ENCODE measurements at regions not wholly inside any gene's neighbourhood (a gene's known extent, or its start where the extent isn't known, plus 50 kb on each side); places are given as distances from the start of the nearest gene placed in this dataset.

- in situ Hi-C loops (cut with MboI) = loop anchor here (10.0 to 25.0 kb wide), 3 partner anchors 324 to 1004 kb away; no protein-coding TSS in a partner anchor
- ChIA-PET CTCF (ENCODE audit: low intra/inter-chr PET ratio) (no interaction called here), POLR2A (no interaction called here)
These were observed 127.2 kb upstream of the NFIB start for GRCh38 chr9:14441115-14441514.

More at GRCh38 chr9:14441115-14441514, 127.2 kb upstream of the NFIB start:
- peaks cover 0 to 7% of the 10 kb centered on the region in 2 experiments; a peak in 3 of 5 replicates for H3K4me1 ChIP-seq (replicated peaks in 1 of 2; ENCODE audit: control insufficient read depth in 2 of 2, insufficient read depth in 2 of 2, low read length in 2 of 2)
- no peaks in the 10 kb centered on the region for H4K20me1 ChIP-seq (replicated peaks; ENCODE audit: control insufficient read depth, insufficient read depth, low read length)
- DNase-seq (ENCODE audit: extremely low read depth in 1 of 4, low spot score in 3 of 4) = no peak
- H3K4me2 ChIP-seq (ENCODE audit: insufficient read depth, low read length) = no peak overlapping the region
- no peaks in the 10 kb centered on the region for H3K27me3 ChIP-seq (ENCODE audit: control insufficient read depth in 2 of 2, insufficient read depth in 2 of 2, low read length in 2 of 2)
- TF ChIP-seq TGIF2 (CRISPR knock-in tag; IDR thresholded peaks at IDR 0.05) (no peak), SNRNP70 (optimal IDR thresholded peaks at IDR 0.05; ENCODE audit: low read depth, low read length) (no peak), CTBP1 (IDR thresholded peaks at IDR 0.05; ENCODE audit: borderline replicate concordance) (no peak), ZNF740 (CRISPR knock-in tag; IDR thresholded peaks at IDR 0.05) (no peak), ZNF740 (tag; IDR thresholded peaks at IDR 0.05) (no peak), RHOXF2B (CRISPR knock-in tag; conservative IDR thresholded peaks at IDR 0.05) (no peak), THRAP3 (IDR thresholded peaks at IDR 0.05; ENCODE audit: borderline replicate concordance) (no peak), NFE2 (IDR thresholded peaks at IDR 0.05; ENCODE audit: low read depth) (no peak), ASH1L (IDR thresholded peaks at IDR 0.05; ENCODE audit: borderline replicate concordance, low read depth, partially characterized antibody) (no peak), PPARD (CRISPR knock-in tag; IDR thresholded peaks at IDR 0.05) (no peak), HMG20A (CRISPR knock-in tag; conservative IDR thresholded peaks at IDR 0.05) (no peak)
- TF ChIP-seq, protein P1, sequence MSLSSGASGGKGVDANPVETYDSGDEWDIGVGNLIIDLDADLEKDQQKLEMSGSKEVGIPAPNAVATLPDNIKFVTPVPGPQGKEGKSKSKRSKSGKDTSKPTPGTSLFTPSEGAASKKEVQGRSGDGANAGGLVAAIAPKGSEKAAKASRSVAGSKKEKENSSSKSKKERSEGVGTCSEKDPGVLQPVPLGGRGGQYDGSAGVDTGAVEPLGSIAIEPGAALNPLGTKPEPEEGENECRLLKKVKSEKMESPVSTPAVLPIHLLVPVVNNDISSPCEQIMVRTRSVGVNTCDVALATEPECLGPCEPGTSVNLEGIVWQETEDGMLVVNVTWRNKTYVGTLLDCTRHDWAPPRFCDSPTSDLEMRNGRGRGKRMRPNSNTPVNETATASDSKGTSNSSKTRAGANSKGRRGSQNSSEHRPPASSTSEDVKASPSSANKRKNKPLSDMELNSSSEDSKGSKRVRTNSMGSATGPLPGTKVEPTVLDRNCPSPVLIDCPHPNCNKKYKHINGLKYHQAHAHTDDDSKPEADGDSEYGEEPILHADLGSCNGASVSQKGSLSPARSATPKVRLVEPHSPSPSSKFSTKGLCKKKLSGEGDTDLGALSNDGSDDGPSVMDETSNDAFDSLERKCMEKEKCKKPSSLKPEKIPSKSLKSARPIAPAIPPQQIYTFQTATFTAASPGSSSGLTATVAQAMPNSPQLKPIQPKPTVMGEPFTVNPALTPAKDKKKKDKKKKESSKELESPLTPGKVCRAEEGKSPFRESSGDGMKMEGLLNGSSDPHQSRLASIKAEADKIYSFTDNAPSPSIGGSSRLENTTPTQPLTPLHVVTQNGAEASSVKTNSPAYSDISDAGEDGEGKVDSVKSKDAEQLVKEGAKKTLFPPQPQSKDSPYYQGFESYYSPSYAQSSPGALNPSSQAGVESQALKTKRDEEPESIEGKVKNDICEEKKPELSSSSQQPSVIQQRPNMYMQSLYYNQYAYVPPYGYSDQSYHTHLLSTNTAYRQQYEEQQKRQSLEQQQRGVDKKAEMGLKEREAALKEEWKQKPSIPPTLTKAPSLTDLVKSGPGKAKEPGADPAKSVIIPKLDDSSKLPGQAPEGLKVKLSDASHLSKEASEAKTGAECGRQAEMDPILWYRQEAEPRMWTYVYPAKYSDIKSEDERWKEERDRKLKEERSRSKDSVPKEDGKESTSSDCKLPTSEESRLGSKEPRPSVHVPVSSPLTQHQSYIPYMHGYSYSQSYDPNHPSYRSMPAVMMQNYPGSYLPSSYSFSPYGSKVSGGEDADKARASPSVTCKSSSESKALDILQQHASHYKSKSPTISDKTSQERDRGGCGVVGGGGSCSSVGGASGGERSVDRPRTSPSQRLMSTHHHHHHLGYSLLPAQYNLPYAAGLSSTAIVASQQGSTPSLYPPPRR (CRISPR knock-in tag; IDR thresholded peaks at IDR 0.05; ENCODE audit: borderline replicate concordance) = no peak
- 67% methylated on average over 6 of the region's 8 CpGs for WGBS (ENCODE audit: insufficient coverage, low coverage, missing lambda C conversion rate)
- no peaks in the 10 kb centered on the region for H3K9me3 ChIP-seq (replicated peaks; ENCODE audit: control insufficient read depth, insufficient read depth, low read depth, low read length)
- no peak overlapping the region for H3K9ac ChIP-seq (ENCODE audit: insufficient read depth in 1 of 2, low read depth in 2 of 2, low read length in 2 of 2)
- intact Hi-C loops (cut with micrococcal nuclease) = no loop called here
- BruUV-seq (replicated peaks) = no TSS peak
- no peak overlapping the region for H3K27ac ChIP-seq (ENCODE audit: extremely low read depth, low read depth, low read length)
- H2AFZ ChIP-seq (ENCODE audit: low read depth, low read length) = no peak overlapping the region
- no peaks in the 10 kb centered on the region for H3K79me2 ChIP-seq (ENCODE audit: control insufficient read depth, insufficient read depth, low read length)
- no peaks in the 10 kb centered on the region for H3K9me1 ChIP-seq (ENCODE audit: control insufficient read depth, insufficient read depth, low read length)
- no peaks in the 10 kb centered on the region for H3K36me3 ChIP-seq (ENCODE audit: control insufficient read depth, insufficient read depth, low read length)
- no peak for ATAC-seq
- no peak overlapping the region for H3K4me3 ChIP-seq
- FAIRE-seq = no peak

All from K562 (cell line).